WI38 (cell line): ENCODE measurements at regions not wholly inside any gene's neighbourhood (a gene's known extent, or its start where the extent isn't known, plus 50 kb on each side); places are given as distances from the start of the nearest gene placed in this dataset.

Source experiments
- H3K4me3 ChIP-seq: 2 replicates; pipeline ENCODE4 v1.5.1; 2011; ENCODE audit warnings: low read depth, mild to moderate bottlenecking, control low read depth, low read length
- TF ChIP-seq, protein P1 (sequence below): IDR thresholded peaks from 2 replicates; pipeline ENCODE4 v1.5.1; 2012; ENCODE audit warnings: low read depth, mild to moderate bottlenecking, control low read depth, low read length

- TF ChIP-seq, protein P1, sequence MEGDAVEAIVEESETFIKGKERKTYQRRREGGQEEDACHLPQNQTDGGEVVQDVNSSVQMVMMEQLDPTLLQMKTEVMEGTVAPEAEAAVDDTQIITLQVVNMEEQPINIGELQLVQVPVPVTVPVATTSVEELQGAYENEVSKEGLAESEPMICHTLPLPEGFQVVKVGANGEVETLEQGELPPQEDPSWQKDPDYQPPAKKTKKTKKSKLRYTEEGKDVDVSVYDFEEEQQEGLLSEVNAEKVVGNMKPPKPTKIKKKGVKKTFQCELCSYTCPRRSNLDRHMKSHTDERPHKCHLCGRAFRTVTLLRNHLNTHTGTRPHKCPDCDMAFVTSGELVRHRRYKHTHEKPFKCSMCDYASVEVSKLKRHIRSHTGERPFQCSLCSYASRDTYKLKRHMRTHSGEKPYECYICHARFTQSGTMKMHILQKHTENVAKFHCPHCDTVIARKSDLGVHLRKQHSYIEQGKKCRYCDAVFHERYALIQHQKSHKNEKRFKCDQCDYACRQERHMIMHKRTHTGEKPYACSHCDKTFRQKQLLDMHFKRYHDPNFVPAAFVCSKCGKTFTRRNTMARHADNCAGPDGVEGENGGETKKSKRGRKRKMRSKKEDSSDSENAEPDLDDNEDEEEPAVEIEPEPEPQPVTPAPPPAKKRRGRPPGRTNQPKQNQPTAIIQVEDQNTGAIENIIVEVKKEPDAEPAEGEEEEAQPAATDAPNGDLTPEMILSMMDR = no peak
- no peak overlapping the region for H3K4me3 ChIP-seq
Measured at GRCh38 chr2:100699131-100699530, 120.8 kb upstream of the NPAS2 start.

- H3K4me3 ChIP-seq = no peak overlapping the region
- TF ChIP-seq, protein P1 = no peak
Measured at GRCh38 chr2:100702438-100703109, 117.4 kb upstream of the NPAS2 start.

- H3K4me3 ChIP-seq = no peak overlapping the region
Measured at GRCh38 chr2:100703213-100703612, 116.7 kb upstream of the NPAS2 start.

GRCh38 chr2:100703739-100704138, 116.2 kb upstream of the NPAS2 start:
- TF ChIP-seq, protein P1 = no peak
- no peak overlapping the region for H3K4me3 ChIP-seq

More at GRCh38 chr2:100703213-100703612, 116.7 kb upstream of the NPAS2 start:
- TF ChIP-seq, protein P1 = no peak

- no peak overlapping the region for H3K4me3 ChIP-seq
- TF ChIP-seq, protein P1 = no peak
Measured at GRCh38 chr2:100704156-100704555, 115.8 kb upstream of the NPAS2 start.

DNA sequence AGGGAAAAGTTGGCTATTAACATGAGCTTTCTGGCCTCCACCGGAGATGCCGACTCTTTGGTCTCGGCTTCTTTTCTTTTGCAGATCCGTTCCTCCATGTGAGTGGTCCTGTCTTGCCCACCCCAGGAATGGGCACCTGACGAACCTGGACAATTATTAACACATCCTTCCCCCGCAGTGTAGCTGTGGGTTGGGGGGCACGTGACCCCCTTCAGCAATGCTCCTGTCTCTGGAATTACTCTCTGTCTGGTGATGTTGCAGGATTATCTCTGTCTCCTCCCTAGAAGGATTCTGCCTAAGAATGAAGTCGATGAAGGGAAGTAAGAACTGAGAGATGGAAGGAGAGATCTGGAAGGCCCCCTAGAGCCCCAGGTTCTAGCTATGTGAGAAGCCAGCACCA, 115.2 kb upstream of the NPAS2 start:
- TF ChIP-seq, protein P1 = no peak
- no peak overlapping the region for H3K4me3 ChIP-seq

DNA sequence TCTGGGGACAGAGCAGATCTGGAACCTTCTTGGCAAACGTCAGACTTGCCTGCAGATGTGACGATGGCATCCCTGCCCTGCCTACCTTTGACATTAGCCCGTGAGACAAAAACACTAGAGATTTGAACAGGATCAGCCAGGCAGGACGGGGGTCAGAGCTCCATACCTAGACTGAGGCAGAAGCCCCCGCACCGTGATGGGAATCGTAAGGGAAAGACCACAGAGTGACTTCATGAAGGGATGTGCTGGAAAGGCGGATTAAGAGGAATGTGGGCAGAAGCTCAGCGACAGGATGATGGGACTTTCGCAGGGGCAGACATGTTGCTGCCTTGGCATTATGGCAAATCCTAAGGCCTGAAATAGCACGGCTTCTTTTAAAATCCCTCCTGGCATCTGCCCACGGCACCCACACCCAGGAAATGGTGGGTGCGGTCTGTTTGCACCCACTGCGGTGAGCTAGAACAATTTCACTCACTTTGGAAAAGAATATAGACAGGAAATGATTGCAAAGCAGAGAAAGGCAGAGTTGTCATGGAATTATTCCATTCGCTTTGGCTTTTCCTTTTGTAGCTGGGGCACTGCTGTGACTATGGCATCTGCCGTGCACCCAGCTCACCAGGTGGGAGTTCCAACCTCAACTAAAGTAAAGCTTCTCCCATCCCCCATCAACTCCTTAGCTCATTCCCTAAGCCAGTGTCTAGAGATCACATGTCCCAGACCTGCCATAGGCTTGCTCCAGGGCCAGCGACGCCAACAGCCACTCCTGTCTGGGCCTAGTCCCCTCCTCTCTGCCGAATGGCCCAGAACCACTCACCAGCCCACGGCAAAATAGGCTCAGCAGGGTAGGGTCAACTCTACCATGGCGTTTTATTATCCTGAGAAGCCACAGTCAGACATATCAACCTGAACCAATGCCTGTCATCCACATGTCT, 112.7 kb upstream of the NPAS2 start:
- TF ChIP-seq, protein P1 = no peak
- no peak overlapping the region for H3K4me3 ChIP-seq
